ENCODE measurements at regions not wholly inside any gene's neighbourhood (a gene's known extent, or its start where the extent isn't known, plus 50 kb on each side); places are given as distances from the start of the nearest gene placed in this dataset.

DNA sequence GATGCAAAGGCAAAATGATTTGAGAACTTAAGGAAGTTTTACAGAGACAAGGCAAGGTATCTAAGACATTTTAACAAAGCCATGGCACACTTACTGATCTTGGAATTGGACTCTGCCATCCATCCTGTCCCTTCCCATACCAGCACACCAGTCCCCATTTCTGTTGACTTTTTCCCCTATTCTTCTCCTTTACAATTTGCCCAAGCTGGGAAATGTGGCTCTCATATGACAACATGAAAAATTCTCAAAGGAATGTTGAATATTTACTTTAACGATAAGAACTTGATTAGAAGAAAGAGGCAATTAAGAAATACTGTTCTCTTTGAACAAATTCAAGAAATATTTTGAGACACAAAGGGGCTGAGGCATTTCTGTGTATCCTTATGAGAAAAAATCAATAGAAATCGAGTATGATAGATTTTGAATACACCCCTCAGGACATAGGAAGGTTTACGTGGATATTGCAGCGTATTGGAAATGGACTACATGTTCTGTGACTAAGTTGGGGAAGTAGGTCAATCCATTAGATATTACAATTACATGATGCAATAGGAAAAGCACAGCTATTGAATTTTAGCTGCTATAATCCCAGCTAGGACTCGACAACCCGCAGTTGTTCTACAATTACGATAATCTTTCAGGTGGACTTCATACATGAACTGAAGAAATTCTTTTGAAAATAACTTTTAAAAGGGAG, 201.6 kb downstream of the TRIB2 start:
- Histone ChIP-seq H4K20me1 (replicated peaks; ENCODE audit: control insufficient read depth, insufficient read depth, low read length) (no peaks in the 10 kb centered on the region), H3K9me1 (ENCODE audit: control insufficient read depth, insufficient read depth, low read length) (no peaks in the 10 kb centered on the region), H3K27ac (ENCODE audit: extremely low read depth, low read depth, low read length) (no peak overlapping the region), H3K4me3 (no peak overlapping the region), H3K36me3 (ENCODE audit: control insufficient read depth, insufficient read depth, low read length) (no peaks in the 10 kb centered on the region), H3K27me3 (ENCODE audit: control insufficient read depth in 2 of 2, insufficient read depth in 2 of 2, low read length in 2 of 2) (no peaks in the 10 kb centered on the region), H3K79me2 (ENCODE audit: control insufficient read depth, insufficient read depth, low read length) (no peaks in the 10 kb centered on the region), H3K9me3 (replicated peaks; ENCODE audit: control insufficient read depth, insufficient read depth, low read depth, low read length) (no peaks in the 10 kb centered on the region), H3K4me1 (replicated peaks in 1 of 2; ENCODE audit: control insufficient read depth in 2 of 2, insufficient read depth in 2 of 2, low read length in 2 of 2) (no peaks in the 10 kb centered on the region), H3K9ac (ENCODE audit: insufficient read depth in 1 of 2, low read depth in 2 of 2, low read length in 2 of 2) (no peak overlapping the region), H2AFZ (ENCODE audit: low read depth, low read length) (no peak overlapping the region), H3K4me2 (ENCODE audit: insufficient read depth, low read length) (no peak overlapping the region)
- no TSS peak for BruUV-seq (replicated peaks)
- no peak for FAIRE-seq
- ChIA-PET CTCF (ENCODE audit: low intra/inter-chr PET ratio) (no interaction called here), POLR2A (no interaction called here)
- in situ Hi-C loops (cut with MboI) (no loop called here), intact Hi-C loops (cut with micrococcal nuclease) (no loop called here)
- TF ChIP-seq ZNF644 (tag; IDR thresholded peaks at IDR 0.05; ENCODE audit: low read depth) (no peak), CEBPG (CRISPR knock-in tag; IDR thresholded peaks at IDR 0.05) (no peak), CEBPG (tag; conservative IDR thresholded peaks at IDR 0.05 in 1 of 2, IDR thresholded peaks at IDR 0.05 in 1 of 2) (peak in 1 of 2 experiments; percentile 56; a peak in 2 of 4 replicates)
- ATAC-seq: no peak
- DNase-seq (ENCODE audit: extremely low read depth in 1 of 4, low spot score in 3 of 4): no peak
- 33% methylated on average over 7 of the region's 7 CpGs for WGBS (ENCODE audit: insufficient coverage, low coverage, missing lambda C conversion rate)

DNA sequence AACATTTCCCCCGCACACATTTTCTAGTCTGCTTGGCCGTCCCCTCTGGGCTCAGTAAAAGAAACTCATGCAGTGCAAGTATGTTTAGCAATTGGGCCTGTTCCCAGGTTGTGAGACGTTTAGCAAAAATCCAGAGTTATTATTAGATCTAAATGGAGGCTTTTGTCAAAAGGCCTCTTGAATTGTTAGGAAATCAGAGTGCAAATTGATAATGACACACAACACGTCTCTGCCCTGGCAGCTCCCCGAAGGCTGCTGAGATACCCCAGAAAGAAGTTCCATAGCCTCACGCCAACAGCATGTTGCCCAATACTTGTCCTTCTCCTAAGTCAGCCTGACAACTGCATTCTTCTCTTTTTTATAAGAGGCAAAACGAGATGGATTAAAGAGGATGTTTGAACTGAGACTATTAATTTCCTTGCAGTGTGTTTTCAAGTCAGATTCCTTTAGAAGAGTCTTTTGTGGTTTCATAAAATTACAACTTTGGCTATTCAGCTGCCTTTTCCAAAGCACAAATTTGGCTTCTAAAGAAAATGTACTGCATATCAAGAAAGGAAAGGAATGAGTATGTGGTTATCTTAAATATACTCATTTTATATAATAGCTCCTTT, 202.2 kb downstream of the TRIB2 start:
- Histone ChIP-seq H4K20me1 (replicated peaks; ENCODE audit: control insufficient read depth, insufficient read depth, low read length) (no peaks in the 10 kb centered on the region), H3K4me1 (replicated peaks in 1 of 2; ENCODE audit: control insufficient read depth in 2 of 2, insufficient read depth in 2 of 2, low read length in 2 of 2) (no peaks in the 10 kb centered on the region), H3K27ac (ENCODE audit: extremely low read depth, low read depth, low read length) (no peak overlapping the region), H3K4me3 (no peak overlapping the region), H3K36me3 (ENCODE audit: control insufficient read depth, insufficient read depth, low read length) (no peaks in the 10 kb centered on the region), H3K9me1 (ENCODE audit: control insufficient read depth, insufficient read depth, low read length) (no peaks in the 10 kb centered on the region), H3K4me2 (ENCODE audit: insufficient read depth, low read length) (no peak overlapping the region), H3K27me3 (ENCODE audit: control insufficient read depth in 2 of 2, insufficient read depth in 2 of 2, low read length in 2 of 2) (no peaks in the 10 kb centered on the region), H3K79me2 (ENCODE audit: control insufficient read depth, insufficient read depth, low read length) (no peaks in the 10 kb centered on the region), H3K9ac (ENCODE audit: insufficient read depth in 1 of 2, low read depth in 2 of 2, low read length in 2 of 2) (no peak overlapping the region), H3K9me3 (replicated peaks; ENCODE audit: control insufficient read depth, insufficient read depth, low read depth, low read length) (no peaks in the 10 kb centered on the region), H2AFZ (ENCODE audit: low read depth, low read length) (no peak overlapping the region)
- in situ Hi-C loops (cut with MboI): no loop called here
- 8% methylated on average over 7 of the region's 7 CpGs for WGBS (ENCODE audit: insufficient coverage, low coverage, missing lambda C conversion rate)
- no TSS peak for BruUV-seq (replicated peaks)
- CTCF ChIA-PET (ENCODE audit: low intra/inter-chr PET ratio): no interaction called here
- POLR2A ChIA-PET: no interaction called here
- intact Hi-C loops (cut with micrococcal nuclease): no loop called here
- FAIRE-seq (no peak), ATAC-seq (no peak), DNase-seq (ENCODE audit: extremely low read depth in 1 of 4, low spot score in 3 of 4) (no peak)
- TF ChIP-seq TCF7 (IDR thresholded peaks at IDR 0.05; ENCODE audit: borderline replicate concordance): no peak
- TF ChIP-seq, protein P1, sequence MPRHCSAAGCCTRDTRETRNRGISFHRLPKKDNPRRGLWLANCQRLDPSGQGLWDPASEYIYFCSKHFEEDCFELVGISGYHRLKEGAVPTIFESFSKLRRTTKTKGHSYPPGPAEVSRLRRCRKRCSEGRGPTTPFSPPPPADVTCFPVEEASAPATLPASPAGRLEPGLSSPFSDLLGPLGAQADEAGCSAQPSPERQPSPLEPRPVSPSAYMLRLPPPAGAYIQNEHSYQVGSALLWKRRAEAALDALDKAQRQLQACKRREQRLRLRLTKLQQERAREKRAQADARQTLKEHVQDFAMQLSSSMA (CRISPR knock-in tag; IDR thresholded peaks at IDR 0.05): no peak
- TF ChIP-seq SNIP1 (IDR thresholded peaks at IDR 0.05; ENCODE audit: low read depth): no peak
- no peak for TF ChIP-seq CSDE1 (IDR thresholded peaks at IDR 0.05)
- TF ChIP-seq, protein P2, sequence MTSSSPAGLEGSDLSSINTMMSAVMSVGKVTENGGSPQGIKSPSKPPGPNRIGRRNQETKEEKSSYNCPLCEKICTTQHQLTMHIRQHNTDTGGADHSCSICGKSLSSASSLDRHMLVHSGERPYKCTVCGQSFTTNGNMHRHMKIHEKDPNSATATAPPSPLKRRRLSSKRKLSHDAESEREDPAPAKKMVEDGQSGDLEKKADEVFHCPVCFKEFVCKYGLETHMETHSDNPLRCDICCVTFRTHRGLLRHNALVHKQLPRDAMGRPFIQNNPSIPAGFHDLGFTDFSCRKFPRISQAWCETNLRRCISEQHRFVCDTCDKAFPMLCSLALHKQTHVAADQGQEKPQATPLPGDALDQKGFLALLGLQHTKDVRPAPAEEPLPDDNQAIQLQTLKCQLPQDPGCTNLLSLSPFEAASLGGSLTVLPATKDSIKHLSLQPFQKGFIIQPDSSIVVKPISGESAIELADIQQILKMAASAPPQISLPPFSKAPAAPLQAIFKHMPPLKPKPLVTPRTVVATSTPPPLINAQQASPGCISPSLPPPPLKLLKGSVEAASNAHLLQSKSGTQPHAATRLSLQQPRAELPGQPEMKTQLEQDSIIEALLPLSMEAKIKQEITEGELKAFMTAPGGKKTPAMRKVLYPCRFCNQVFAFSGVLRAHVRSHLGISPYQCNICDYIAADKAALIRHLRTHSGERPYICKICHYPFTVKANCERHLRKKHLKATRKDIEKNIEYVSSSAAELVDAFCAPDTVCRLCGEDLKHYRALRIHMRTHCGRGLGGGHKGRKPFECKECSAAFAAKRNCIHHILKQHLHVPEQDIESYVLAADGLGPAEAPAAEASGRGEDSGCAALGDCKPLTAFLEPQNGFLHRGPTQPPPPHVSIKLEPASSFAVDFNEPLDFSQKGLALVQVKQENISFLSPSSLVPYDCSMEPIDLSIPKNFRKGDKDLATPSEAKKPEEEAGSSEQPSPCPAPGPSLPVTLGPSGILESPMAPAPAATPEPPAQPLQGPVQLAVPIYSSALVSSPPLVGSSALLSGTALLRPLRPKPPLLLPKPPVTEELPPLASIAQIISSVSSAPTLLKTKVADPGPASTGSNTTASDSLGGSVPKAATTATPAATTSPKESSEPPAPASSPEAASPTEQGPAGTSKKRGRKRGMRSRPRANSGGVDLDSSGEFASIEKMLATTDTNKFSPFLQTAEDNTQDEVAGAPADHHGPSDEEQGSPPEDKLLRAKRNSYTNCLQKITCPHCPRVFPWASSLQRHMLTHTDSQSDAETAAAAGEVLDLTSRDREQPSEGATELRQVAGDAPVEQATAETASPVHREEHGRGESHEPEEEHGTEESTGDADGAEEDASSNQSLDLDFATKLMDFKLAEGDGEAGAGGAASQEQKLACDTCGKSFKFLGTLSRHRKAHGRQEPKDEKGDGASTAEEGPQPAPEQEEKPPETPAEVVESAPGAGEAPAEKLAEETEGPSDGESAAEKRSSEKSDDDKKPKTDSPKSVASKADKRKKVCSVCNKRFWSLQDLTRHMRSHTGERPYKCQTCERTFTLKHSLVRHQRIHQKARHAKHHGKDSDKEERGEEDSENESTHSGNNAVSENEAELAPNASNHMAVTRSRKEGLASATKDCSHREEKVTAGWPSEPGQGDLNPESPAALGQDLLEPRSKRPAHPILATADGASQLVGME (CRISPR knock-in tag; IDR thresholded peaks at IDR 0.05): no peak
- TF ChIP-seq CHCHD3 (CRISPR knock-in tag; IDR thresholded peaks at IDR 0.05): no peak
